ENCODE measurements at regions not wholly inside any gene's neighbourhood (a gene's known extent, or its start where the extent isn't known, plus 50 kb on each side); places are given as distances from the start of the nearest gene placed in this dataset.

- TF ChIP-seq YY1 (IDR thresholded peaks at IDR 0.05; ENCODE audit: insufficient read depth, insufficient read length), result no peak
- TF ChIP-seq SUZ12 (IDR thresholded peaks at IDR 0.05; ENCODE audit: extremely low read depth, insufficient read depth, insufficient read length), result no peak
- TF ChIP-seq ZNF274 (IDR thresholded peaks at IDR 0.05; ENCODE audit: low read depth, low read length), result no peak
Observed at GRCh38 chr10:9656996-9657395, 1360.7 kb upstream of the CELF2 start.
